ENCODE measurements at regions not wholly inside any gene's neighbourhood (a gene's known extent, or its start where the extent isn't known, plus 50 kb on each side); places are given as distances from the start of the nearest gene placed in this dataset.

DNA sequence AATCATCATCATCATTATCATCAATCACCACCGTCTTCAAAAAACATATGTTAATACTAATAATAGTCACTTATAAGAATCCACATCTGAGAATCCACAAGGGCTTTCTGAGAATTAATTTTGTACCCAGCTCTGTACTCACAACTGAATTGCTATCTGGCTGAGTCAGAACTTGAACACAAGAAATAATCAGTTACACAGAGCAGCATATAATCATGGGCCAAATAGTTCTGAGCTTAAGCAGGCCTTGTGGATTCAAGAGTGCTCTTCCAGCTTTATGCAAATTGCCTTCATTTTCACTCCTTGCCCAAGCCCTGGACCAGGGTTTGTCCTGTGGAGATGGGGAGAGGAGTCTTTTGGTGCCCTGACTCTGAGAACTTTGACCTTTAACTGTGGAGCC is 304.5 kb downstream of the ZNF248 start:
- no peak overlapping the region for H3K4me3 ChIP-seq
- WGBS, 5 donors = 85 to 93% (median 90%) methylated on average over 1 of the region's 1 CpG
- no peaks in the 10 kb centered on the region for H3K27me3 ChIP-seq
- H3K9me3 ChIP-seq = peaks cover 0 to 7% (median 2%) of the 10 kb centered on the region in 4 donors
- intact Hi-C loops (cut with DNase I; ENCODE audit: low total_unique reads) = no loop called here
- H3K36me3 ChIP-seq = no peaks in the 10 kb centered on the region
- no peaks in the 10 kb centered on the region for H3K4me1 ChIP-seq
- H3K27ac ChIP-seq = no peak overlapping the region
- TF ChIP-seq POLR2AphosphoS5 (IDR thresholded peaks at IDR 0.05) (no peak), POLR2A (IDR thresholded peaks at IDR 0.05) (no peak)
- TF ChIP-seq, protein P1, sequence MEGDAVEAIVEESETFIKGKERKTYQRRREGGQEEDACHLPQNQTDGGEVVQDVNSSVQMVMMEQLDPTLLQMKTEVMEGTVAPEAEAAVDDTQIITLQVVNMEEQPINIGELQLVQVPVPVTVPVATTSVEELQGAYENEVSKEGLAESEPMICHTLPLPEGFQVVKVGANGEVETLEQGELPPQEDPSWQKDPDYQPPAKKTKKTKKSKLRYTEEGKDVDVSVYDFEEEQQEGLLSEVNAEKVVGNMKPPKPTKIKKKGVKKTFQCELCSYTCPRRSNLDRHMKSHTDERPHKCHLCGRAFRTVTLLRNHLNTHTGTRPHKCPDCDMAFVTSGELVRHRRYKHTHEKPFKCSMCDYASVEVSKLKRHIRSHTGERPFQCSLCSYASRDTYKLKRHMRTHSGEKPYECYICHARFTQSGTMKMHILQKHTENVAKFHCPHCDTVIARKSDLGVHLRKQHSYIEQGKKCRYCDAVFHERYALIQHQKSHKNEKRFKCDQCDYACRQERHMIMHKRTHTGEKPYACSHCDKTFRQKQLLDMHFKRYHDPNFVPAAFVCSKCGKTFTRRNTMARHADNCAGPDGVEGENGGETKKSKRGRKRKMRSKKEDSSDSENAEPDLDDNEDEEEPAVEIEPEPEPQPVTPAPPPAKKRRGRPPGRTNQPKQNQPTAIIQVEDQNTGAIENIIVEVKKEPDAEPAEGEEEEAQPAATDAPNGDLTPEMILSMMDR (IDR thresholded peaks at IDR 0.05) = no peak
- no peak for DNase-seq

GRCh38 chr10:37549054-37549453 is 308.4 kb downstream of the ZNF248 start:
- intact Hi-C loops (cut with DNase I; ENCODE audit: low total_unique reads) = no loop called here

GRCh38 chr10:37535459-37536246 is 321.8 kb downstream of the ZNF248 start:
- Histone ChIP-seq H3K9me3 (peaks cover 0 to 24% (median 6%) of the 10 kb centered on the region in 4 donors), H3K36me3 (no peaks in the 10 kb centered on the region), H3K4me3 (no peak overlapping the region), H3K4me1 (no peaks in the 10 kb centered on the region), H3K27ac (no peak overlapping the region), H3K27me3 (no peaks in the 10 kb centered on the region)
- TF ChIP-seq, protein P1 (IDR thresholded peaks at IDR 0.05) = no peak
- TF ChIP-seq POLR2A (IDR thresholded peaks at IDR 0.05) = no peak
- TF ChIP-seq EP300 (IDR thresholded peaks at IDR 0.05) = no peak
- TF ChIP-seq POLR2AphosphoS5 (IDR thresholded peaks at IDR 0.05) = no peak
- 34 to 43% (median 43%) methylated on average over 3 of the region's 3 CpGs for WGBS, 5 donors
- no peak for DNase-seq
- intact Hi-C loops (cut with DNase I; ENCODE audit: low total_unique reads) = no loop called here

More at GRCh38 chr10:37549054-37549453, 308.4 kb downstream of the ZNF248 start:
- 88 to 95% (median 93%) methylated on average over 1 of the region's 1 CpG for WGBS, 5 donors
- H3K9me3 ChIP-seq = peaks cover 0 to 7% (median 3%) of the 10 kb centered on the region in 4 donors
- DNase-seq = no peak
- H3K27me3 ChIP-seq = no peaks in the 10 kb centered on the region
- TF ChIP-seq POLR2A (IDR thresholded peaks at IDR 0.05) (no peak), EP300 (IDR thresholded peaks at IDR 0.05) (no peak), POLR2AphosphoS5 (IDR thresholded peaks at IDR 0.05) (no peak)
- TF ChIP-seq, protein P1 (IDR thresholded peaks at IDR 0.05) = no peak
- no peaks in the 10 kb centered on the region for H3K36me3 ChIP-seq
- H3K27ac ChIP-seq = no peak overlapping the region
- no peaks in the 10 kb centered on the region for H3K4me1 ChIP-seq
- no peak overlapping the region for H3K4me3 ChIP-seq

DNA sequence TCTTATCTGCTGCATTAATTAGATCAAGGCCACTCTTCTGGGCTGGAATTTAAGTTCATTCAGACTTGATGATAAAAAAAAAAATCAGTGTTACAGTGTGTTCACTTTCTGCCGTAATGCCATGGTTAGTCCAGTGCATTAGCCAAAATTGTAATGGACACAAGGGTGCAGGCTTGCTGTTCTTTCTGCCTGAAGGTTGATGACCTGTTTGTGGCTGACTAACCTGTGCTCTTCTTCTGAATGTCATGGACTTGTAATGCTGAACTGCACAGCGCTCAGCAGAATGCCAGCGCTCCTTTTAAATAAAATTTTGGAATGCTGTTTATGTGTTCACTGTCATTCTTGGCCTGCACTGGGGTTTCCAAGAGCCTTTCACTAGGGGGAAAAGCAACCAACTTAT is 323.2 kb downstream of the ZNF248 start:
- Histone ChIP-seq H3K36me3 (no peaks in the 10 kb centered on the region), H3K9me3 (peaks cover 0 to 24% (median 6%) of the 10 kb centered on the region in 4 donors), H3K4me3 (no peak overlapping the region), H3K4me1 (no peaks in the 10 kb centered on the region), H3K27ac (no peak overlapping the region), H3K27me3 (no peaks in the 10 kb centered on the region)
- no peak for DNase-seq
- intact Hi-C loops (cut with DNase I; ENCODE audit: low total_unique reads) = no loop called here
- WGBS, 5 donors = 84 to 93% (median 89%) methylated on average over 3 of the region's 3 CpGs
- TF ChIP-seq, protein P1 (IDR thresholded peaks at IDR 0.05) = no peak
- no peak for TF ChIP-seq EP300 (IDR thresholded peaks at IDR 0.05)
- no peak for TF ChIP-seq POLR2A (IDR thresholded peaks at IDR 0.05)
- no peak for TF ChIP-seq POLR2AphosphoS5 (IDR thresholded peaks at IDR 0.05)
